HG03442 (cell line): ENCODE measurements at regions not wholly inside any gene's neighbourhood (a gene's known extent, or its start where the extent isn't known, plus 50 kb on each side); places are given as distances from the start of the nearest gene placed in this dataset.
"Not testable (repeated sequence)": the region's sequence is repeated elsewhere in the genome, so short reads cannot be mapped to it uniquely, and the experiment has no call there.

Experiments used
- ATAC-seq: cut with Tn5 transposase; IDR thresholded peaks from one replicate; pipeline ENCODE4 v1.9.1; 2021; ENCODE audit warnings: mild to moderate bottlenecking, moderate library complexity; ENCODE audit not compliant: unreplicated experiment

DNA sequence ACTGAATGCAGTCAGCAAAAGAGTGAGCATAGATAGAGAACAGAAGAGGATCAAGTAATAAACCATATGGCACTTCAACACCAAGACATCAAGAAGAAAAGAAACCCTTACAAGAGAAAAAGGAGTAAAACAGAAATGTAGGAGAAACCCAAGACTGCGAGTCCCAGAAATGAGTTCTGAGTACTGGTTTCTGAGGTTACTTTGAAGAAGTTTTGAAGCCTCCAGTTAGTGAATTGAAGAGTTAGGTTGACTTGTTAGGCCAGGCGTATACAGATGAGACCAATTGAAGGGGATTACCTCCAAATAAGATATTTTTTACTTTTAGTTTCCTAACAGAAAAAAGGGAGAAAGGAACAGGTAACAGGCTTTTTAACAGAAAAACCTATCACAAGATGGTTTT lies 162.2 kb upstream of the SSTR1 start:
- ATAC-seq: no peak

GRCh38 chr14:38046160-38046559 lies 161.5 kb upstream of the SSTR1 start:
- ATAC-seq: no peak

DNA sequence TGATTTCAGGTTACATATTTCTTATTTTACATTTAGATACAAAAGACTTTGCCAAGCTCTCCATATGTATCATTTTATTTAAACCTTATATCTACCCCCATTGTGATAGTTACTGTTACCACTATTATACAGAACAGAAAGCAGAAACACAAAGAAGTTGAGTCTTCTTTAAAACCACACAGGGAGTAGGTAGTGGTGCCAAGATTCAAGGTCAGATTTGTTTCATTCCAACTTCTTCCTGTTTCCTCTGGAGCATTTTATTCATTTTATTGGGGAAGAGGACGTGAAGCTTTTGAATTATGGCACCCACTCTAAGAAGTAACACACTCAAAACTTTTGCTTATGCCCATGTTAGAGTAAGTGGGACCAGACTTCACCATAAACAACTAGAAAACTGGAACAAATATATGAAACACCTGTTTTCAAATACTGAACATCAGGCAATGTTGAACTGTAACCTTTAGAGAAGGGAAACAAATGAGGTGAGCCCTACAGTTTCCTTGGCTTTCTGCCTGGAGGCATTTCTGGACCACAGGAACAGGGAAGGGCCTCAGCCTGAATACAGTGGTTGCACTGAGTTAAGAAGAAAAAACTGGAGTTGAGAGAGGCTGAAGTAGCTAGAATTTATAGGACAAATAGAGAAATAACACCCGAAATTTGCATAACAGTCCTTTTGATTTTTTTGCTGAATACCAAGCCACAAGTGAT lies 160.4 kb upstream of the SSTR1 start:
- ATAC-seq: no peak

DNA sequence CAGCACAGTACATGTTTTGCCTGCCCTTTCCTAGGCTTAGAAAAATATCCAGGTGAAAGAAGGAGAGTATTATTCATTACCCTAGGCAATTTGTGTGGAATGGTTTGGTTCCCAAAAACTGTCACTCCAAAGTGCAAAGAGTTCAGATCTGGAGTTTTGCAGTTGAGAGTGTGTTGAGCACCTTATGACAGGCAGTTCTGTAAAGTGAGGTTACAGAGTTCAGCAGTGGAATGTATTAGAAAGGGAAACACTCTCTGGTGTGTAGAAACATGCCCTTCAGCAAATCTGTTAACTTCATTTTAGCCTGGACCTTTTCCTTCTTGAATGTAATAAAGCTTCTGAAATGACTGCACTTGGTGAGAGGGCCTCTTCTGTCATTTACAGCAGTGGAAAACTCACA lies 154.0 kb upstream of the SSTR1 start:
- no peak for ATAC-seq

- no peak for ATAC-seq
Observed at GRCh38 chr14:38056270-38056669, 151.4 kb upstream of the SSTR1 start.

GRCh38 chr14:38062223-38062622 lies 145.5 kb upstream of the SSTR1 start:
- not testable (repeated sequence) for ATAC-seq

GRCh38 chr14:38063711-38064320 lies 143.9 kb upstream of the SSTR1 start:
- ATAC-seq: no peak

GRCh38 chr14:38065106-38065762 lies 142.5 kb upstream of the SSTR1 start:
- ATAC-seq: peak; percentile 58

DNA sequence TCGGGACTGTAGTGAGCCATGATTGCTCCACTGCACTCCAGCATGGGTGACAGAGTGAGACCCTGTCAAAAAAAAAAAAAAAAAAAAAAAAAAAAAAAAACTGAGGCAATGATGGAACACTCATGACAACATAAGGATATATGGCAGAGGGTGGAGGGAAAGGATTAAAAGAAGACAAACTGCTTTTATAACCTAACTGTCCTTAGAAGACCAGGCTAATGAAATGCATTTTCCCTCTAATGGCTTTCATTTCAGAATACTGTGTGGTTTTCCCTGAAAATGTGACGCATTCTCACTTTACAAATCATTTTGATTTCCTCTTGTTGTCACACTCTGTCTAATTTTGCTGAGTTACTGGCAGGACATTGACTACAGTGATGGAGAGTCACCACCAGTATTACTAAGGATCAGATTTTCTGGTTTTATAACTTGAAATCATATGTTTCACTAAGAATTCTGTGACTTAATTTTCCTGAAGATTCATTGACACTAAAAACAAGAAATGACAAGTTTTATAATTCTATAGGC lies 137.6 kb upstream of the SSTR1 start:
- ATAC-seq: no peak

GRCh38 chr14:38073641-38074040 lies 134.1 kb upstream of the SSTR1 start:
- ATAC-seq: peak; percentile 42

- ATAC-seq: no peak
Observed at GRCh38 chr14:38074081-38074480, 133.6 kb upstream of the SSTR1 start.

DNA sequence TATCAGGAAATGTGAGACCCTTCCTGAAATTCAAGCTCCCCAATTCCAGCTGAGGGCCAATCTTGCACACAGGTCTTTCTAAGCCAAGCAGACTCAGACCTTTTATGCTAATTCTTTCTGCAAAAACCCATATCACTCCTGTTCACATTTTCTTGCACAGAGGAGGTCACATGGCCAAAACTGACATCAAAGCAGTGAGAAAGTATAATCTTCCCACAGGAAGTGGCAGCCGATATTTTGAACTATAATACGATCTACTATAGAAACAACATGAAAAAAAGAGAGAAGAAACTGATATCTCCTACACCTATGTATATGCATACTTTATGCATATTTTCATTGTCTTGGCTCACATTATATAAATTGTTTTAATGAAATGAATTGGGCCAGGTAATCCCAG lies 132.9 kb upstream of the SSTR1 start:
- no peak for ATAC-seq

DNA sequence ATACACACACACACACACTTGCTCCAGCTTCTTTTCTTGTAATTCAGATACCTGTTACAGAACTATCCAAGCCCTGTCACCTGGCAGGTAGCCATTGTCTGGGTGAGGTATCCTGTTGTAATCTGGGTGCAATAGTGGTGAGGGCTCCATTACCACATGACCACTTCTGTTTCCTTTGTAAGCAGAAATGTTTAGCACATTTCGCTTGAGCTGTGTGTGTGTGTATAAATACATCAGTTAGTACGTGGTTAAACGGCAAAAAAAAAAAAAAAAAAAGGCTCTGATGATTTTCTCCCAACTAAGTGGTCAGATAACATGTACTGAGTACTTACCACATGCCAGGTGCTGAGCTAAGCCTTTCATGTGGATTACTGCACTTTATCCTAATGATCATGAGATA lies 129.3 kb upstream of the SSTR1 start:
- ATAC-seq: no peak

DNA sequence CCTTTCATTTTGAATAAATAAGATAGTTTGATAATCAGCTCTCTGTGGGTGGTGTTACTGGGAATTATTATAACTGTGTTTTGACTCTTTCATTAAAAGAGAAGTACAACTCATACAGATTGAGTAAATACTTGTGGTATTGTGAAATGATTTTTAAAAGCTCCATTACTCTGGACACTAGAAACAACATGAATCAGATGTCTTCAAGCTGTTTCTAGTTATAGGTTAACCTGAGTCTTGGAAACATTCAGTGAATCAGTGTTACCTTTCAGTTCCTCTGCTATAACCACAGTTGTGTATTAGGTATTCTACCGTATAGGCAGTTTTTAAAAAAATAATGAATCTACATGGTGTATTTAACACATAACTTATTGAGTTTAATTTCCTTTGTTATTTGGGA lies 128.4 kb upstream of the SSTR1 start:
- ATAC-seq: peak; percentile 91

DNA sequence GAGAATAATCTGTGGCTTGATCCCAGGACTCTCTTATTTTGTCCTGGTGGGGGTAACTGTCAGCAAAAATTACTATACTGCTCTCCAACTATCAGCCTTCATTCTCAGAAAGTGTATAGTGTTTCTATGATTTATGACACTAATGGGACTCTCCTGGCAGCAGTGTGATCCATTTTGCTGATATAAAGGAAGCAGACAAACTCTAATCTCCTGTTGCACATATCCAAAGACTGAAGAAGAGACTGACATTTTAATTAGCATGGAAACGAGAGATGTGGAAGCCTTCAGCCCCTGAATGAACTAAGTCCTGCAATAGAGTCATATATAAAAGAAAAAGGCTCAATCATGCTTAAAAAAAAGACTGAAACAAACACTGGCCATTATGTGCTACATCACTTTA lies 127.8 kb upstream of the SSTR1 start:
- no peak for ATAC-seq

DNA sequence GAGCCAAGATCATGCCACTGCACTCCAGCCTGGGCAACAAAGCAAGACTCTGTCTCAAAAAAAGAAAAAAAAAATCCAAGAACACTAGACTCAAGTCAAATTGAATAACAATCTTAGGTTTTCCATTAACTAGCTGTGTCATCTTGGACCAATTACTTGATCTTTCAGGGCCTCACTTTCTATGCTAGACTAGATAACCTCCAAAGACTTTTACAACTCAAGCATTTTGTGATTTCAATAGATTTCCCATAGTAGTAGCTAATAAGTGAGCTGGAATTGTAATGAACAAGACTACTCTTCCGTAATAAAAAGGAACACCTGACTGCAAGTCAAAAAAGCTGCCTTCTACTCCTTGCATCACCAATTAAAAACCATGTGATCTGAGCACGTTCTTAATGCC lies 127.0 kb upstream of the SSTR1 start:
- no peak for ATAC-seq

DNA sequence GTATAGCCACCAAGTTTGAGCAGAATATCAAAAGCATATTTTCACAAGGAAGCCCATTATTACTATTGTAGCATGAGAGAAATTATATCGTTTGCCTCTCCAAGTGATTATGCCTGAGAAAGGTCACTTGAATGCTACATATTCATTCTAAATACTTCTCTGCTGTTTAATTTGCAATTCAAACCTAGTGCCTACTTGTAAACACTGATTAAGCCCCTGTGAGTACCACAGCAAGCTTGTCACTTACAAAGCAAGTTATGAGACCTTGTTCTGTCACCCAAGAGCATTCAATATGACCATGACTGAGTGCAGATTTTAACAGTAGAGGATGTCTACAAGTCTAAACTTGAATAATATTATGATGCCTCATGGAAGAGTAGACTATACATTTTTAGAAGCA lies 124.7 kb upstream of the SSTR1 start:
- ATAC-seq: no peak

DNA sequence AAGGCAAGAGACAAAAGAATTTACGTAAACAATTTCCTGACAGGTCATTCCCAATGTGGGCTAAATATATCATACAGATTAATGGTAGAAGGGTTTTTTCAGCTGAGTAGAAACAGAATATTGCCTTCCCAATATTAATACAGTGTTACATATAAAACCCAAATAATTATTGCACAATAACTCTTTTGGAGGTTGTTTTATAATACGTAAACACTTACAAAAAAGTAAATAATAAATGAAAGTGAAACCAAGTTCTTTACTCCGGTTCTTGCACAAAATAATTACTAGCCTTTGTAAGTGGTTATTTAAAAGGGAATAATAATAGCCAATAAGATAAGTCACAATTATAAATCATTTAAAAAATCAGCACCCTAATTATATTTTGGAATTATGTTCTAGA lies 118.6 kb upstream of the SSTR1 start:
- no peak for ATAC-seq

GRCh38 chr14:38090506-38090905 lies 117.2 kb upstream of the SSTR1 start:
- no peak for ATAC-seq

DNA sequence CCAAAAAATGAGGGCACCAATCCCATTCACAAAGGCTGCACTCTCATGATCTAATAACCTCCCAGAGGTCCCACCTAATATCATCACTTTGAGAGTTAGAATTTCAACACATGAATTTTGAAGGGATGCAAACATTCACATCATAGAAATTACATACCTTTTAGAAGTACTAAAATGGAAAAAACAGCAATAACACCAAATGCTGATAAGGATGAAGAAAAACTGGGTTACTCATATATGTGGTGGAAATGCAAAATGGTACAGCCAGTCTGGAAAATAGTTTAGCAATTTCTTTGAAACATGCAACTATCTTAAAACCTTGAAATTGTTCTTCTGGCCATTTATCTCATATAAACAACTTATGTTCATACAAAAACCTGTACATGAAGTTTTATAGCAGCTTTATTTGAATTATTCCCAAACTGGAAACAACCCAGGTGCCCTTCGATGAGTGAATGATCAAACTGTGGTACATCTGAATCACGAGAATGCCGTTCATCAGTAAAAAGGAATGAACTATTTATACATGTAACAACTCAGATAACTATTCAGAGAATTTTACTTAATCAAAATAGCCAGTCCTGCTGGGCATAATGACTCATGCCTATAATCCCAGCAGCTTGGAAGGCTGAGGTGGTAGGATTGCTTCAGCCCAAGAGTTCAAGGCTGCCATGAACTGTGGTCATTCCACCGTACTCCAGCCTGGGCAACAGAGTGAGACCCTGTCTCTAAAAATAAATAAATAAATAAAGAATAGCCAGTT lies 109.4 kb upstream of the SSTR1 start:
- no peak for ATAC-seq

- ATAC-seq: no peak
Observed at GRCh38 chr14:38101679-38102078, 106.0 kb upstream of the SSTR1 start.
